AG09309 (cell line): ENCODE measurements at regions not wholly inside any gene's neighbourhood (a gene's known extent, or its start where the extent isn't known, plus 50 kb on each side); places are given as distances from the start of the nearest gene placed in this dataset.

ENCODE experiments used
- DNase-seq: peaks from one replicate; pipeline ENCODE4 v3.0.0-alpha.2; 2010; ENCODE audit warnings: low read depth
- H3K4me3 ChIP-seq: 2 replicates; pipeline ENCODE4 v1.5.1; 2011; ENCODE audit warnings: mild to moderate bottlenecking, low read depth, low read length, moderate library complexity; ENCODE audit not compliant: control insufficient read depth
- TF ChIP-seq, protein P1 (sequence below): IDR thresholded peaks from 2 replicates; pipeline ENCODE4 v1.5.1; 2011; ENCODE audit warnings: mild to moderate bottlenecking, low read depth, low read length, inconsistent platforms; ENCODE audit not compliant: insufficient read depth, control insufficient read depth; ENCODE audit errors: missing control alignments

DNA sequence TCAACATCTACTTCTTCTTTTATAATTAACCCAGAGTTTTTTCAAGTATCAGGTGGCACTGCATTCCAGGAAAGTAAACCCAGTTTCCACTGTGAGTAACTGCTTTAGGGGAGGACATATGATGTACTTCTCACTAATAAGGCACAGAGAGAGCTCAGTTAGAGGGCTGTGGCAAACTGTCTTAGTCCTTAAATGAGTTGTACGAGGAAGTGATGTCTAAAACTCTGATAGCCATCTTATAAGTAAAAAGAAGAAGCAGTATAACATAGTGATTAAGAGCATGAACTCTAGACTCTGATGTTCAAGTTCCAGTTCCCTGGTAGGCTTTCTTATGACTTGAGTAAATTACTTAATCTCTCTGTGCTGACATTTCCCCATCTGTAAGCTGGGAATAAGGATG, 58.7 kb upstream of the PTGS2 start:
- TF ChIP-seq, protein P1, sequence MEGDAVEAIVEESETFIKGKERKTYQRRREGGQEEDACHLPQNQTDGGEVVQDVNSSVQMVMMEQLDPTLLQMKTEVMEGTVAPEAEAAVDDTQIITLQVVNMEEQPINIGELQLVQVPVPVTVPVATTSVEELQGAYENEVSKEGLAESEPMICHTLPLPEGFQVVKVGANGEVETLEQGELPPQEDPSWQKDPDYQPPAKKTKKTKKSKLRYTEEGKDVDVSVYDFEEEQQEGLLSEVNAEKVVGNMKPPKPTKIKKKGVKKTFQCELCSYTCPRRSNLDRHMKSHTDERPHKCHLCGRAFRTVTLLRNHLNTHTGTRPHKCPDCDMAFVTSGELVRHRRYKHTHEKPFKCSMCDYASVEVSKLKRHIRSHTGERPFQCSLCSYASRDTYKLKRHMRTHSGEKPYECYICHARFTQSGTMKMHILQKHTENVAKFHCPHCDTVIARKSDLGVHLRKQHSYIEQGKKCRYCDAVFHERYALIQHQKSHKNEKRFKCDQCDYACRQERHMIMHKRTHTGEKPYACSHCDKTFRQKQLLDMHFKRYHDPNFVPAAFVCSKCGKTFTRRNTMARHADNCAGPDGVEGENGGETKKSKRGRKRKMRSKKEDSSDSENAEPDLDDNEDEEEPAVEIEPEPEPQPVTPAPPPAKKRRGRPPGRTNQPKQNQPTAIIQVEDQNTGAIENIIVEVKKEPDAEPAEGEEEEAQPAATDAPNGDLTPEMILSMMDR = no peak
- DNase-seq = no peak
- no peak overlapping the region for H3K4me3 ChIP-seq

DNA sequence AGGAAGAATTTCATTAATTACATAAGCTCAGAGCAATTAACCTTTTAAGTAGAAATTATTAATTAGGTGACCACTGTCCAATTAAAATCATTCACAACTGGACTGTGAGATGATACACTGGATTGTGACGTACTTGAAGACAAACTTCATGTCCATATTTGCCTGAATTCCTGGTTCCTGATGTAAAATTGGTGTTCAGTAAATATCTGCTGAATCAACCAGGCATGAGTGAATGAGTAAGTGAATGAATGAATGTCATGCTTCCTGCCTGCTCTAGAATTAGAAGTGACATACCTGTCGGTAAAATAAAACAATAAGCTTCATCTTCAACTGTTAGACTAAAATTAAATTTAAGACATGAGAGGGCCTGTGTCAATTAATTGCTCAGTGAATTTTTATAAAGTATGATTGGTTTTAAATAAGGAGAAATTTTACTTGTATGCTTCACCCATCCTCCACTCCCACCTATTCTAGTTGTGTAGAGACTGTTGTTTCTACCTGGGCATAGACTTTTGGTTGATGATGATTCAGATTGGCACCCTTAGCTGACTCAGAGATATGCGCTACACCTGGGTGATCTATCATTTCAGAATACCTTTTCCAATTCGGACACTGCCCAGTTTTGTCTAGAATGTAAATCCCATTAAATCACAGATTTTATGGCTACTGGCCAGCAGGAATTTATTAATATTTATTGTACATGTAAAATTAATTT, 56.9 kb upstream of the PTGS2 start:
- H3K4me3 ChIP-seq = no peak overlapping the region
- TF ChIP-seq, protein P1 = no peak
- DNase-seq = no peak

DNA sequence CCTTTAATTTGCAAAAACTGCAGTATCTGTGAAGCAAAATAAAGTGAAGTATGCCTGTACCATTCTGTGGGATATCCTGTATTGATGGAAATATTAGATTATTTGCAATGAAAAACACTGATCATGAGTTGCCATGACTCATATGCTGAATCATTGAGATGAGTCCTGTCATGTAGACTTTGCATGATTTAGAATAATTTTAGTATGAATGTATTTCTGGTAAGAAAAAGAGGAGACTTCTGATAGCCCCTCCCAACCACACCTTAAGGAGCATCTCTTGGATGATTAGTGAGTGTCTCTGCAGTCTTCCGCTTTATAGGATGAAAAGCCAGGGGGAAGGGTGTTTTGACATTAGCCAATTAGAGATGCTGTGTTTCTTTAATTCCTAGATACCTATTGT, 55.2 kb upstream of the PTGS2 start:
- DNase-seq = no peak
- TF ChIP-seq, protein P1 = no peak
- H3K4me3 ChIP-seq = no peak overlapping the region

DNA sequence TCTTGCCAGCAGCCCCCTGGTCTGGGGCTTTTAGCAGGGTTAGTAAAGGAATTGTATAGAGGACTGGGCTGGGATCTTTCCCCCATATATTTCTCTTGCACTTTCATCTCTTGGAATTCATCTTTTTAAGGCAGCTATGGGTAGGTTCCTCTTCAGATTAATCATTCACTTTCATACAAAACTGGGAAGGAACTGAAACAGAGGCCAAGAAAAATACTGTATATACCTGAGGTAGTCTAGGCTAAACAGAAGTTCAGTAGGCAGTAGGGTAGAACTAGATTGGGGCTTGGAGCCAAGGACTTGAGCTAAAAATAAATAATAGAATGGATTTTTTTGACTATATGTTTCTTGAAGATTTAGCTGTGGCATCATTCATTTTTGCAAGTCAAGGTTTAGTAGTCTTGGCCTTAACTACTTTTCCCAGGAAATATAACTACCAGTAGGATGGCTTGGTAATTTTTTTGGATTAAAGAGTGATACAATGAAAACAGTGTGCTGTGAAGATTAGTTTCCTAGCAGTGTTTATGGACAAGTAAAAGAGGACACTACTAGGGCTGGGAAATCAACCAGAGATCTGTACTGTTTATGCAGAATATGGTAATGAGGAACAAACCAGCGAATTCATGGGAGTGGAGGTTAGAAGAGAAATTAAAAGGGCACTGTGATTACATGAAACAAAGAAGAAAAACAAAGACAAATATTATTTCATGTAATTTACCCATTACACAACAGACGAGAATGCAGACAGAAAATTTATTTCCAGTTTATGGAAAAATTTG, 50.9 kb upstream of the PTGS2 start:
- no peak for DNase-seq
- H3K4me3 ChIP-seq = no peak overlapping the region
- TF ChIP-seq, protein P1 = no peak
